ENCODE measurements at regions not wholly inside any gene's neighbourhood (a gene's known extent, or its start where the extent isn't known, plus 50 kb on each side); places are given as distances from the start of the nearest gene placed in this dataset.

DNA sequence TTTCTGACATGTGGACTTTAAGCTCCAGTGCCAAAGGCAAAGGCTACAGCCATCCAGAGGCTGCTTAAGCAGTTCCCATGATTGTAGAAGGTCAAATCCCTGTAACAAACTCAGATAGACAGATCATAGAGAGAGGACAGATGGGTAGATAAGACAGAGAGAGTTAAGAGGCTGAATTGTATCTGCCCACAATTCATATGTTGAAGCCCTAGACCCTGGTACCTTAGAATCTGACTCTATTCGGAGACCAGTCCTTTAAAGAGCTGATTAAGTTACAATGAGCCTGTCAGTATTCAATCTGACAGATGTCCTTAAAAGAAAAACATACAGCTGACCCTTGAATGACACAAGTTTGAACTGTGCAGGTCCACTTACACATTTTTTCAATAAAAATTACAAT lies 115.2 kb downstream of the RAP2A start:
- no TSS peak for BruUV-seq (replicated peaks)
- no peak for TF ChIP-seq SETDB1 (CRISPR knock-in tag; IDR thresholded peaks at IDR 0.05; ENCODE audit: borderline replicate concordance)
- TF ChIP-seq HNF4A (CRISPR knock-in tag; IDR thresholded peaks at IDR 0.05), result 0 out of 2 replicates have a peak, but pooled peaks have one; percentile 17
- no peak overlapping the region for H2AFZ ChIP-seq (ENCODE audit: low read length)
- ChIA-PET POLR2A (no interaction called here), CTCF (ENCODE audit: low intra/inter-chr PET ratio, low total read pairs) (no interaction called here)
- no peak overlapping the region for H3K4me3 ChIP-seq (replicated peaks in 1 of 3; ENCODE audit: insufficient read depth in 1 of 3, low read depth in 2 of 3, low read length in 3 of 3)
- no peak overlapping the region for H3K27ac ChIP-seq (ENCODE audit: extremely low read length, insufficient read depth, low read length)
- WGBS (ENCODE audit: low lambda C conversion rate), result 0% methylated on average over 1 of the region's 1 CpG
- FAIRE-seq, result no peak
- in situ Hi-C loops (cut with HindIII; ENCODE audit: extremely low pct_ligation_motif_present, low pct_unique_long_range_greater_than_20kb) (no loop called here), intact Hi-C loops (cut with micrococcal nuclease; ENCODE audit: unreplicated experiment) (no loop called here)
- H3K4me1 ChIP-seq (ENCODE audit: insufficient read depth, low read length), result no peaks in the 10 kb centered on the region
- no peak for DNase-seq (ENCODE audit: low spot score)
- no peaks in the 10 kb centered on the region for H4K20me1 ChIP-seq (ENCODE audit: insufficient read depth, low read length)
- no peak; the same call in 2 of the 3 replicates for ATAC-seq
- no peak overlapping the region for H3K9ac ChIP-seq (ENCODE audit: insufficient read depth, low read depth, low read length)
- no peaks in the 10 kb centered on the region; a peak in 1 of 5 replicates for H3K27me3 ChIP-seq (ENCODE audit: control insufficient read depth in 1 of 2, insufficient read depth in 2 of 2, low read length in 2 of 2)
- no peaks in the 10 kb centered on the region for H3K9me3 ChIP-seq (ENCODE audit: low read length)
- no peaks in the 10 kb centered on the region for H3K36me3 ChIP-seq (replicated peaks in 1 of 2; ENCODE audit: control insufficient read depth in 1 of 2, insufficient read depth in 2 of 2, low read length in 2 of 2)
- no peak overlapping the region for H3K4me2 ChIP-seq (ENCODE audit: low read depth, low read length)
- no peaks in the 10 kb centered on the region for H3K79me2 ChIP-seq (ENCODE audit: insufficient read depth, low read length)

DNA sequence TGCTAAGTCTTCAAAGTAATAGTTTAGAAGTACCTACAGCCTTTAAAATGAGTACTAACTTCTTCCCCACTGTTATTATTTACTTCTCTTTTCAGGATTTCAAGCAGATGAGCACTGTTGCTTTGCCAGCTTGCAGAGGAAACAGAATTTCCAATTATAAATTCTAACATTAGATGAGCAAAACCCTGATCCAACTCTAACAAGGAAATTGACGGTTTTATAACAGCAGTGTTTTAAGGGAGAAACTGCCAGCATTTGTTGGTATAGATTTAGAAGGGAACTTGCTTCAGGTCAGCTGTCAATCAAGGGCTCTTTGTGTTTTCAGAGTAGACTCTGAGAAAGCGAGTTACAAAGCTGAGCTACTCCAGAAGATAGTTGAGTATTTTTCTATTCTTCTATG lies 120.5 kb downstream of the RAP2A start:
- intact Hi-C loops (cut with micrococcal nuclease; ENCODE audit: unreplicated experiment) (no loop called here), in situ Hi-C loops (cut with HindIII; ENCODE audit: extremely low pct_ligation_motif_present, low pct_unique_long_range_greater_than_20kb) (no loop called here)
- Histone ChIP-seq H3K9me3 (ENCODE audit: low read length) (no peaks in the 10 kb centered on the region), H3K4me2 (ENCODE audit: low read depth, low read length) (no peak overlapping the region), H3K27me3 (ENCODE audit: control insufficient read depth in 1 of 2, insufficient read depth in 2 of 2, low read length in 2 of 2) (no peaks in the 10 kb centered on the region; a peak in 1 of 5 replicates), H3K4me3 (replicated peaks in 1 of 3; ENCODE audit: insufficient read depth in 1 of 3, low read depth in 2 of 3, low read length in 3 of 3) (no peak overlapping the region), H4K20me1 (ENCODE audit: insufficient read depth, low read length) (no peaks in the 10 kb centered on the region), H2AFZ (ENCODE audit: low read length) (no peak overlapping the region), H3K36me3 (replicated peaks in 1 of 2; ENCODE audit: control insufficient read depth in 1 of 2, insufficient read depth in 2 of 2, low read length in 2 of 2) (no peaks in the 10 kb centered on the region), H3K27ac (ENCODE audit: extremely low read length, insufficient read depth, low read length) (no peak overlapping the region), H3K9ac (ENCODE audit: insufficient read depth, low read depth, low read length) (no peak overlapping the region), H3K4me1 (ENCODE audit: insufficient read depth, low read length) (no peaks in the 10 kb centered on the region), H3K79me2 (ENCODE audit: insufficient read depth, low read length) (no peaks in the 10 kb centered on the region)
- no peak for ATAC-seq
- WGBS (ENCODE audit: low lambda C conversion rate), result 8% methylated on average over 2 of the region's 2 CpGs
- no TSS peak for BruUV-seq (replicated peaks)
- no peak for DNase-seq (ENCODE audit: low spot score)
- POLR2A ChIA-PET, result no interaction called here
- TF ChIP-seq, protein P1, sequence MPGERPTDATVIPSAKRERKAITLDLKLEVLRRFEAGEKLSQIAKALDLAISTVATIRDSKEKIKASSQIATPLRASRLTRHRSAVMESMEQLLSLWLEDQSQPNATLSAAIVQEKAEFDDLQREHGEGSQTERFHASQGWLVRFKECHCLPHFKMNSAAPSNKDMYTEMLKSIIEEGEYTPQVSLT (CRISPR knock-in tag; IDR thresholded peaks at IDR 0.05; ENCODE audit: borderline replicate concordance, low read depth), result no peak
- TF ChIP-seq, protein P2, sequence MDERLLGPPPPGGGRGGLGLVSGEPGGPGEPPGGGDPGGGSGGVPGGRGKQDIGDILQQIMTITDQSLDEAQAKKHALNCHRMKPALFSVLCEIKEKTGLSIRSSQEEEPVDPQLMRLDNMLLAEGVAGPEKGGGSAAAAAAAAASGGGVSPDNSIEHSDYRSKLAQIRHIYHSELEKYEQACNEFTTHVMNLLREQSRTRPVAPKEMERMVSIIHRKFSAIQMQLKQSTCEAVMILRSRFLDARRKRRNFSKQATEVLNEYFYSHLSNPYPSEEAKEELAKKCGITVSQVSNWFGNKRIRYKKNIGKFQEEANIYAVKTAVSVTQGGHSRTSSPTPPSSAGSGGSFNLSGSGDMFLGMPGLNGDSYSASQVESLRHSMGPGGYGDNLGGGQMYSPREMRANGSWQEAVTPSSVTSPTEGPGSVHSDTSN (CRISPR knock-in tag; IDR thresholded peaks at IDR 0.05), result peak; percentile 31; the same call in 1 of the 2 replicates
- no peak for TF ChIP-seq CBFB (CRISPR knock-in tag; IDR thresholded peaks at IDR 0.05)
- CTCF ChIA-PET (ENCODE audit: low intra/inter-chr PET ratio, low total read pairs), result no interaction called here
- FAIRE-seq, result no peak
